Testis (tissue), 2 donors: ENCODE measurements at regions not wholly inside any gene's neighbourhood (a gene's known extent, or its start where the extent isn't known, plus 50 kb on each side); places are given as distances from the start of the nearest gene placed in this dataset.

Experiments
- DNase-seq: peaks from one replicate; pipeline ENCODE4 v3.0.0-alpha.2; 2019
- H3K27ac ChIP-seq, 2 donors: fragments of 200-600 bp; sonication (generic); one replicate each; pipeline ENCODE4 v1.5.1; 2019
- H3K27me3 ChIP-seq: fragments of 200-600 bp; sonication (generic); one replicate; pipeline ENCODE4 v1.5.1; 2019
- H3K36me3 ChIP-seq: fragments of 200-600 bp; sonication (generic); one replicate; pipeline ENCODE4 v1.5.1; 2017; ENCODE audit warnings: low read depth; ENCODE audit errors: missing control alignments
- H3K4me1 ChIP-seq: fragments of 200-600 bp; sonication (generic); one replicate; pipeline ENCODE4 v1.5.1; 2019
- H3K4me3 ChIP-seq, 2 donors: fragments of 200-600 bp; sonication (generic); one replicate each; pipeline ENCODE4 v1.5.1; 2017 to 2019
- H3K9me3 ChIP-seq: fragments of 200-600 bp; sonication (generic); one replicate; pipeline ENCODE4 v1.5.1; 2017
- CTCF ChIP-seq, 3 experiments: fragments of 450-650 bp in 2 of 3; fragments of 200-600 bp in 1 of 3; sonication (generic) in 1 of 3; IDR thresholded peaks; one replicate each; pipeline ENCODE4 v1.5.1; 2016 to 2019; ENCODE audit warnings: antibody characterized with exemption in 3 of 3, mild to moderate bottlenecking in 2 of 3, moderate library complexity in 1 of 3
- POLR2A ChIP-seq: fragments of 450-650 bp; IDR thresholded peaks from one replicate; pipeline ENCODE4 v1.6.1; 2017; ENCODE audit warnings: antibody characterized with exemption, mild to moderate bottlenecking, moderate library complexity
- WGBS, 2 donors: methylation state at CpG; one replicate each; pipeline ENCODE4 v1.1.5; 2018; 5-methylcytosine and 5-hydroxymethylcytosine counted together
- intact Hi-C: fragments of 100-400 bp; cut with DNase I; formaldehyde crosslinking; loops from one replicate; pipeline ENCODE4 v1.15.1; 2023; ENCODE audit warnings: low total_unique reads

- intact Hi-C loops: no loop called here
- no peaks in the 10 kb centered on the region for H3K27me3 ChIP-seq
- 83 to 96% methylated on average over 2 of the region's 2 CpGs for WGBS, 2 donors
- no peaks in the 10 kb centered on the region for H3K36me3 ChIP-seq
- DNase-seq: no peak
- H3K4me1 ChIP-seq: no peaks in the 10 kb centered on the region
- no peak overlapping the region for H3K4me3 ChIP-seq
- TF ChIP-seq CTCF (IDR thresholded peaks at IDR 0.05) (no peak), POLR2A (no peak)
- no peaks in the 10 kb centered on the region for H3K9me3 ChIP-seq
- no peak overlapping the region for H3K27ac ChIP-seq
Measured at GRCh38 chr2:6444514-6444913, 421.2 kb downstream of the CMPK2 start.

GRCh38 chr2:6445156-6445555 is 420.6 kb downstream of the CMPK2 start:
- WGBS, 2 donors: 95 to 100% methylated on average over 3 of the region's 3 CpGs
- TF ChIP-seq POLR2A (no peak), CTCF (IDR thresholded peaks at IDR 0.05) (no peak)
- Histone ChIP-seq H3K27me3 (no peaks in the 10 kb centered on the region), H3K36me3 (no peaks in the 10 kb centered on the region), H3K27ac (no peak overlapping the region), H3K9me3 (no peaks in the 10 kb centered on the region), H3K4me1 (no peaks in the 10 kb centered on the region), H3K4me3 (no peak overlapping the region)
- intact Hi-C loops: no loop called here
- no peak for DNase-seq

GRCh38 chr2:6446938-6447608 is 418.6 kb downstream of the CMPK2 start:
- Histone ChIP-seq H3K9me3 (no peaks in the 10 kb centered on the region), H3K4me3 (no peak overlapping the region), H3K36me3 (no peaks in the 10 kb centered on the region), H3K27ac (no peak overlapping the region), H3K27me3 (no peaks in the 10 kb centered on the region), H3K4me1 (no peaks in the 10 kb centered on the region)
- whole genome bisulfite sequencing, 2 donors: 65 to 66% methylated on average over 3 of the region's 3 CpGs
- DNase-seq: no peak
- intact Hi-C loops: no loop called here
- TF ChIP-seq POLR2A: no peak
- TF ChIP-seq CTCF (IDR thresholded peaks at IDR 0.05): no peak

GRCh38 chr2:6448893-6449292 is 416.8 kb downstream of the CMPK2 start:
- WGBS, 2 donors: 68 to 69% methylated on average over 7 of the region's 7 CpGs
- no peak overlapping the region for H3K4me3 ChIP-seq
- intact Hi-C loops: no loop called here
- H3K9me3 ChIP-seq: no peaks in the 10 kb centered on the region
- H3K27ac ChIP-seq: no peak overlapping the region
- no peak for DNase-seq
- no peaks in the 10 kb centered on the region for H3K36me3 ChIP-seq
- TF ChIP-seq POLR2A (no peak), CTCF (IDR thresholded peaks at IDR 0.05) (no peak)
- no peaks in the 10 kb centered on the region for H3K27me3 ChIP-seq
- H3K4me1 ChIP-seq: no peaks in the 10 kb centered on the region

- Histone ChIP-seq H3K27me3 (no peaks in the 10 kb centered on the region), H3K36me3 (no peaks in the 10 kb centered on the region), H3K9me3 (no peaks in the 10 kb centered on the region), H3K4me1 (no peaks in the 10 kb centered on the region), H3K27ac (no peak overlapping the region), H3K4me3 (no peak overlapping the region)
- TF ChIP-seq POLR2A (no peak), CTCF (IDR thresholded peaks at IDR 0.05) (no peak)
- intact Hi-C loops: no loop called here
- DNase-seq: no peak
- 77 to 79% methylated on average over 4 of the region's 4 CpGs for WGBS, 2 donors
Measured at GRCh38 chr2:6449343-6449742, 416.4 kb downstream of the CMPK2 start.
